ENCODE measurements at regions not wholly inside any gene's neighbourhood (a gene's known extent, or its start where the extent isn't known, plus 50 kb on each side); places are given as distances from the start of the nearest gene placed in this dataset.

- no peak for TF ChIP-seq POLR2A (IDR thresholded peaks at IDR 0.05)
- TF ChIP-seq CTCF (IDR thresholded peaks at IDR 0.05): no peak
- no peak for TF ChIP-seq POLR2AphosphoS5 (IDR thresholded peaks at IDR 0.05)
Measured at GRCh38 chr17:69969897-69970296, 105.1 kb upstream of the KCNJ16 start.

Data from breast epithelium (tissue), 3 donors.